GM12878 (cell line): ENCODE measurements at regions not wholly inside any gene's neighbourhood (a gene's known extent, or its start where the extent isn't known, plus 50 kb on each side); places are given as distances from the start of the nearest gene placed in this dataset.

Experiments
- ATAC-seq: fragments of 200-7000 bp; cut with Tn5 transposase; 3 replicates; pipeline ENCODE4 v1.9.1; 2020; ENCODE audit warnings: mild to moderate bottlenecking, moderate library complexity
- BruUV-seq: library from RNA; stranded (reverse); fragments of 400-500 nt; replicated peaks from 2 replicates; lab custom pipeline; 2021; lab: Mats Ljungman, UMichigan
- CTCF ChIA-PET: fragments of 300-600 bp; sonication (Branson Sonifier 250); formaldehyde crosslinking; extraction: SDS; loops from one replicate; lab custom pipeline; 2021; ENCODE audit warnings: inconsistent platforms; lab: Yijun Ruan, JAX
- POLR2A ChIA-PET: fragments of 350-600 bp; formaldehyde crosslinking; extraction: SDS; loops from one replicate; lab custom pipeline; 2021; ENCODE audit warnings: inconsistent platforms; lab: Charles Lee
- RAD21 ChIA-PET: fragments of 300-600 bp; sonication (Branson Sonifier 250); formaldehyde crosslinking; loops from one replicate; lab custom pipeline; 2023; ENCODE audit warnings: antibody characterized with exemption; ENCODE audit not compliant: unreplicated experiment; lab: Charles Lee
- SMC1A ChIA-PET: fragments of 300-600 bp; sonication (Branson Sonifier 250); formaldehyde crosslinking; loops from one replicate; lab custom pipeline; 2023; ENCODE audit not compliant: unreplicated experiment, uncharacterized antibody; lab: Charles Lee
- DNase-seq: peaks from one replicate; pipeline ENCODE4 v3.0.0-alpha.2; 2011; ENCODE audit warnings: low read depth, low spot score
- FAIRE-seq: peaks from 3 replicates; lab custom pipeline; 2011; peaks lifted over from hg19 to GRCh38; lab: Jason Lieb, UNC
- H2AFZ ChIP-seq: 2 replicates; pipeline ENCODE4 v1.6.0; 2011; ENCODE audit warnings: low read depth, low read length, control low read depth; ENCODE audit not compliant: control insufficient read depth
- H3K27ac ChIP-seq: 2 replicates; pipeline ENCODE4 v1.5.1; 2011; ENCODE audit warnings: control low read depth; ENCODE audit not compliant: control insufficient read depth, insufficient read depth
- H3K27me3 ChIP-seq, 2 experiments: replicated peaks in 1 of 2; 2 replicates each; pipeline versions ENCODE4 v1.6.0 to v1.6.1; 2011; ENCODE audit warnings: low read length in 1 of 2; ENCODE audit not compliant: control insufficient read depth in 2 of 2, insufficient read depth in 2 of 2
- H3K36me3 ChIP-seq, 2 experiments: 2 replicates each; pipeline ENCODE4 v1.5.1; 2011; ENCODE audit warnings: low read length in 1 of 2; ENCODE audit not compliant: control insufficient read depth in 2 of 2, insufficient read depth in 2 of 2
- H3K4me1 ChIP-seq: 2 replicates; pipeline ENCODE4 v1.6.1; 2011; ENCODE audit warnings: mild to moderate bottlenecking, low read length, moderate library complexity, mixed read lengths; ENCODE audit not compliant: control insufficient read depth, insufficient read depth
- H3K4me2 ChIP-seq: 2 replicates; pipeline ENCODE4 v1.6.0; 2011; ENCODE audit warnings: control low read depth; ENCODE audit not compliant: control insufficient read depth, insufficient read depth
- H3K4me3 ChIP-seq: fragments of 200-600 bp; sonication (generic); 2 replicates; pipeline ENCODE4 v1.5.1; 2016
- H3K79me2 ChIP-seq: 2 replicates; pipeline ENCODE4 v1.6.0; 2011; ENCODE audit warnings: low read length; ENCODE audit not compliant: control insufficient read depth, insufficient read depth
- H3K9ac ChIP-seq: 2 replicates; pipeline ENCODE4 v1.8.0; 2011; ENCODE audit warnings: low read length, control low read depth, mixed read lengths; ENCODE audit not compliant: control insufficient read depth, insufficient read depth
- H3K9me3 ChIP-seq: replicated peaks from 3 replicates; pipeline ENCODE4 v1.5.1; 2011; ENCODE audit warnings: mild to moderate bottlenecking, low read length; ENCODE audit not compliant: control insufficient read depth, insufficient read depth
- H4K20me1 ChIP-seq: 2 replicates; pipeline ENCODE4 v1.6.0; 2011; ENCODE audit not compliant: control insufficient read depth, insufficient read depth
- ATF7 ChIP-seq: fragments of 450-650 bp; IDR thresholded peaks from 2 replicates; pipeline ENCODE4 v1.6.1; 2016; ENCODE audit warnings: low read depth, mild to moderate bottlenecking
- CTCF ChIP-seq, 3 experiments: IDR thresholded peaks in 2 of 3; conservative IDR thresholded peaks in 1 of 3; 2 replicates each; pipeline ENCODE4 v1.5.1; 2011; ENCODE audit warnings: low read depth in 3 of 3, low read length in 3 of 3, mild to moderate bottlenecking in 3 of 3, control low read depth in 2 of 3, moderate library complexity in 2 of 3, inconsistent platforms in 1 of 3, mixed read lengths in 1 of 3; ENCODE audit not compliant: control insufficient read depth in 2 of 3, insufficient read depth in 1 of 3; ENCODE audit errors: extremely low read depth in 1 of 3
- E2F8 ChIP-seq: fragments of 450-650 bp; IDR thresholded peaks from 2 replicates; pipeline ENCODE4 v1.6.1; 2018; ENCODE audit warnings: mild to moderate bottlenecking, low read depth, moderate library complexity; ENCODE audit not compliant: partially characterized antibody
- GABPA ChIP-seq: IDR thresholded peaks from 2 replicates; pipeline ENCODE4 v1.6.1; 2014; ENCODE audit warnings: antibody characterized with exemption, low read depth, mild to moderate bottlenecking, inconsistent platforms
- IKZF2 ChIP-seq, 2 experiments: fragments of 450-650 bp; IDR thresholded peaks; 2 replicates each; pipeline ENCODE4 v1.6.1; 2017; ENCODE audit warnings: mild to moderate bottlenecking in 2 of 2, moderate library complexity in 2 of 2
- LARP7 ChIP-seq: fragments of 450-650 bp; IDR thresholded peaks from 2 replicates; pipeline ENCODE4 v1.6.1; 2017; ENCODE audit warnings: mild to moderate bottlenecking
- NBN ChIP-seq: fragments of 450-650 bp; IDR thresholded peaks from 2 replicates; pipeline ENCODE4 v1.6.1; 2016
- NR2C1 ChIP-seq: fragments of 450-650 bp; IDR thresholded peaks from 2 replicates; pipeline ENCODE4 v1.6.1; 2017; ENCODE audit warnings: antibody characterized with exemption, mild to moderate bottlenecking, moderate library complexity
- POLR2A ChIP-seq: IDR thresholded peaks from 2 replicates; pipeline ENCODE4 v1.6.1; 2011; ENCODE audit warnings: low read depth, mild to moderate bottlenecking, low read length
- SP1 ChIP-seq: IDR thresholded peaks from one replicate; pipeline ENCODE4 v1.6.1; 2011; ENCODE audit warnings: low read depth, low read length
- SREBF1 ChIP-seq: IDR thresholded peaks from 2 replicates; pipeline ENCODE4 v1.6.1; 2012; ENCODE audit warnings: mild to moderate bottlenecking, low read length
- ZNF274 ChIP-seq: IDR thresholded peaks from one replicate; pipeline ENCODE4 v1.8.0; 2011; ENCODE audit not compliant: insufficient read length, insufficient read depth
- WGBS: methylation state at CpG from one replicate; pipeline ENCODE4 v1.1.6; 2016; ENCODE audit warnings: low lambda C conversion rate; ENCODE audit not compliant: insufficient replicate concordance, insufficient coverage; ENCODE audit errors: missing lambda C conversion rate; 5-methylcytosine and 5-hydroxymethylcytosine counted together
- in situ Hi-C: fragments of 300-500 bp; cut with MboI; formaldehyde crosslinking; loops from 9 replicates; pipeline ENCODE4 v1.14.3; 2018; ENCODE audit warnings: mixed read lengths
- intact Hi-C: fragments of 100-400 bp; cut with micrococcal nuclease; formaldehyde crosslinking; loops from one replicate; pipeline ENCODE4 v1.14.2; 2022; ENCODE audit not compliant: unreplicated experiment
- TF ChIP-seq, protein P1 (sequence below): fragments of 450-650 bp; IDR thresholded peaks from 2 replicates; pipeline ENCODE4 v1.6.1; 2017; ENCODE audit warnings: borderline replicate concordance
- TF ChIP-seq, protein P2 (sequence below): fragments of 150-350 bp; IDR thresholded peaks from 2 replicates; pipeline ENCODE4 v1.6.1; 2014; ENCODE audit warnings: mild to moderate bottlenecking, low read depth, low read length
- TF ChIP-seq, protein P3 (sequence below): fragments of 450-650 bp; formaldehyde crosslinking; IDR thresholded peaks from 2 replicates; pipeline ENCODE4 v1.4.0; 2020; ENCODE audit warnings: mild to moderate bottlenecking, moderate library complexity

DNA sequence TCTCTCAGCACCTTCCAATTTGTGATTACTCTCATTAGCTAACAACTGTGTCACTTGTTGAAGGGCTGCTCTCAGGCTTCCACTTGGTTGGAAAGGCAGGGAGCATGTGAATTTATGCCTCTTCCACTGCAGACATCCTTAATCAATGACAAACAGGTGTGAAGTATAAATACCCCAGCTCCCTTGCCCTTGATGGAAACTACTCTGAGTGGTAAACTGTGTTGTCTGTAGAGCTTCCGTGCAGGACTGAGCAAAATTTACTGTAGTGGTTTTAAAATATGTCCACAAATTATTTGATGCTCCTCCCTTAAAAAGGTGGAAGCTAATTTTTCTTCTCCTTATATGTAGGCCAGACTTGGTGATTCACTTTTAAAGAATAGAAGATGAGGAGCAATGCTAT lies 253.0 kb upstream of the TBX18 start:
- in situ Hi-C loops (no loop called here), intact Hi-C loops (loop anchor here (5.0 kb wide), 1 partner anchor 305 kb away; no protein-coding TSS in a partner anchor)
- H3K79me2 ChIP-seq, result no peaks in the 10 kb centered on the region
- 29% methylated on average over 1 of the region's 1 CpG for WGBS
- H3K4me2 ChIP-seq, result no peak overlapping the region
- ChIA-PET POLR2A (no interaction called here), SMC1A (no interaction called here), CTCF (interaction anchor here (0.6 kb wide), 1 partner anchor 982 kb away, joined by 3 read pairs; no protein-coding TSS in a partner anchor), RAD21 (no interaction called here)
- H3K9ac ChIP-seq, result no peak overlapping the region
- no TSS peak for BruUV-seq
- no peaks in the 10 kb centered on the region for H3K27me3 ChIP-seq
- FAIRE-seq, result no peak
- no peaks in the 10 kb centered on the region for H3K36me3 ChIP-seq
- no peak for DNase-seq
- H3K4me1 ChIP-seq, result no peaks in the 10 kb centered on the region
- H3K27ac ChIP-seq, result no peak overlapping the region
- ATAC-seq, result no peak
- no peak overlapping the region for H3K4me3 ChIP-seq
- no peaks in the 10 kb centered on the region for H4K20me1 ChIP-seq
- H2AFZ ChIP-seq, result no peak overlapping the region
- H3K9me3 ChIP-seq, result no peaks in the 10 kb centered on the region
- TF ChIP-seq ATF7, result no peak
- TF ChIP-seq SREBF1, result no peak
- TF ChIP-seq, protein P1, sequence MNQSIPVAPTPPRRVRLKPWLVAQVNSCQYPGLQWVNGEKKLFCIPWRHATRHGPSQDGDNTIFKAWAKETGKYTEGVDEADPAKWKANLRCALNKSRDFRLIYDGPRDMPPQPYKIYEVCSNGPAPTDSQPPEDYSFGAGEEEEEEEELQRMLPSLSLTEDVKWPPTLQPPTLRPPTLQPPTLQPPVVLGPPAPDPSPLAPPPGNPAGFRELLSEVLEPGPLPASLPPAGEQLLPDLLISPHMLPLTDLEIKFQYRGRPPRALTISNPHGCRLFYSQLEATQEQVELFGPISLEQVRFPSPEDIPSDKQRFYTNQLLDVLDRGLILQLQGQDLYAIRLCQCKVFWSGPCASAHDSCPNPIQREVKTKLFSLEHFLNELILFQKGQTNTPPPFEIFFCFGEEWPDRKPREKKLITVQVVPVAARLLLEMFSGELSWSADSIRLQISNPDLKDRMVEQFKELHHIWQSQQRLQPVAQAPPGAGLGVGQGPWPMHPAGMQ, result no peak
- TF ChIP-seq CTCF (IDR thresholded peaks at IDR 0.05 in 2 of 3, conservative IDR thresholded peaks at IDR 0.05 in 1 of 3; ENCODE audit: control insufficient read depth in 2 of 3, extremely low read depth in 1 of 3, insufficient read depth in 1 of 3, low read depth in 3 of 3, low read length in 3 of 3), result no peak
- TF ChIP-seq LARP7, result no peak
- no peak for TF ChIP-seq GABPA
- no peak for TF ChIP-seq NR2C1
- TF ChIP-seq POLR2A, result no peak
- TF ChIP-seq NBN, result no peak
- no peak for TF ChIP-seq IKZF2 (IDR thresholded peaks at IDR 0.05)
- TF ChIP-seq, protein P2, sequence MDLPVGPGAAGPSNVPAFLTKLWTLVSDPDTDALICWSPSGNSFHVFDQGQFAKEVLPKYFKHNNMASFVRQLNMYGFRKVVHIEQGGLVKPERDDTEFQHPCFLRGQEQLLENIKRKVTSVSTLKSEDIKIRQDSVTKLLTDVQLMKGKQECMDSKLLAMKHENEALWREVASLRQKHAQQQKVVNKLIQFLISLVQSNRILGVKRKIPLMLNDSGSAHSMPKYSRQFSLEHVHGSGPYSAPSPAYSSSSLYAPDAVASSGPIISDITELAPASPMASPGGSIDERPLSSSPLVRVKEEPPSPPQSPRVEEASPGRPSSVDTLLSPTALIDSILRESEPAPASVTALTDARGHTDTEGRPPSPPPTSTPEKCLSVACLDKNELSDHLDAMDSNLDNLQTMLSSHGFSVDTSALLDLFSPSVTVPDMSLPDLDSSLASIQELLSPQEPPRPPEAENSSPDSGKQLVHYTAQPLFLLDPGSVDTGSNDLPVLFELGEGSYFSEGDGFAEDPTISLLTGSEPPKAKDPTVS, result no peak
- no peak for TF ChIP-seq E2F8
- TF ChIP-seq ZNF274, result no peak
- TF ChIP-seq, protein P3, sequence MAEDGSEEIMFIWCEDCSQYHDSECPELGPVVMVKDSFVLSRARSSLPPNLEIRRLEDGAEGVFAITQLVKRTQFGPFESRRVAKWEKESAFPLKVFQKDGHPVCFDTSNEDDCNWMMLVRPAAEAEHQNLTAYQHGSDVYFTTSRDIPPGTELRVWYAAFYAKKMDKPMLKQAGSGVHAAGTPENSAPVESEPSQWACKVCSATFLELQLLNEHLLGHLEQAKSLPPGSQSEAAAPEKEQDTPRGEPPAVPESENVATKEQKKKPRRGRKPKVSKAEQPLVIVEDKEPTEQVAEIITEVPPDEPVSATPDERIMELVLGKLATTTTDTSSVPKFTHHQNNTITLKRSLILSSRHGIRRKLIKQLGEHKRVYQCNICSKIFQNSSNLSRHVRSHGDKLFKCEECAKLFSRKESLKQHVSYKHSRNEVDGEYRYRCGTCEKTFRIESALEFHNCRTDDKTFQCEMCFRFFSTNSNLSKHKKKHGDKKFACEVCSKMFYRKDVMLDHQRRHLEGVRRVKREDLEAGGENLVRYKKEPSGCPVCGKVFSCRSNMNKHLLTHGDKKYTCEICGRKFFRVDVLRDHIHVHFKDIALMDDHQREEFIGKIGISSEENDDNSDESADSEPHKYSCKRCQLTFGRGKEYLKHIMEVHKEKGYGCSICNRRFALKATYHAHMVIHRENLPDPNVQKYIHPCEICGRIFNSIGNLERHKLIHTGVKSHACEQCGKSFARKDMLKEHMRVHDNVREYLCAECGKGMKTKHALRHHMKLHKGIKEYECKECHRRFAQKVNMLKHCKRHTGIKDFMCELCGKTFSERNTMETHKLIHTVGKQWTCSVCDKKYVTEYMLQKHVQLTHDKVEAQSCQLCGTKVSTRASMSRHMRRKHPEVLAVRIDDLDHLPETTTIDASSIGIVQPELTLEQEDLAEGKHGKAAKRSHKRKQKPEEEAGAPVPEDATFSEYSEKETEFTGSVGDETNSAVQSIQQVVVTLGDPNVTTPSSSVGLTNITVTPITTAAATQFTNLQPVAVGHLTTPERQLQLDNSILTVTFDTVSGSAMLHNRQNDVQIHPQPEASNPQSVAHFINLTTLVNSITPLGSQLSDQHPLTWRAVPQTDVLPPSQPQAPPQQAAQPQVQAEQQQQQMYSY (CRISPR knock-in tag), result no peak
- TF ChIP-seq SP1, result no peak
